ENCODE measurements at regions not wholly inside any gene's neighbourhood (a gene's known extent, or its start where the extent isn't known, plus 50 kb on each side); places are given as distances from the start of the nearest gene placed in this dataset.

DNA sequence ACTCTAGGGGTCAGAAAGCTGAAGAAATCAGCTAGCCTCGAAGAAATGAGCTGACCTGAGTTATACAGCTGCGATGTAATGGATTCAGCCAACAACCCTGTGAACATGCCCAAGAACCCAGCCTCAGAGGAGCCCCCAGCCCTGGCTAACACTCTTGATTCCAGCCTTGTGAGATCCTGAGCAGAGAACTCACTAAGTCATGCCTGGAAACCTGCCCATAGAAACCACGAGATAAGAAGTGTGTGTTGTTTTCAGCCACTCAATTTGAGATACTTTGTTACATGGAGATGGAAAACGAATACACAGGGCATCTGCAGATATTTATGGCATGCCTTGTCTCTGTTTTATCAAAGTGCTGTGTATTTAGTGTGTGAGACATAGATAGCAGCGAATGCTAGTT lies 265.2 kb downstream of the QKI start:
- TF ChIP-seq, protein P1, sequence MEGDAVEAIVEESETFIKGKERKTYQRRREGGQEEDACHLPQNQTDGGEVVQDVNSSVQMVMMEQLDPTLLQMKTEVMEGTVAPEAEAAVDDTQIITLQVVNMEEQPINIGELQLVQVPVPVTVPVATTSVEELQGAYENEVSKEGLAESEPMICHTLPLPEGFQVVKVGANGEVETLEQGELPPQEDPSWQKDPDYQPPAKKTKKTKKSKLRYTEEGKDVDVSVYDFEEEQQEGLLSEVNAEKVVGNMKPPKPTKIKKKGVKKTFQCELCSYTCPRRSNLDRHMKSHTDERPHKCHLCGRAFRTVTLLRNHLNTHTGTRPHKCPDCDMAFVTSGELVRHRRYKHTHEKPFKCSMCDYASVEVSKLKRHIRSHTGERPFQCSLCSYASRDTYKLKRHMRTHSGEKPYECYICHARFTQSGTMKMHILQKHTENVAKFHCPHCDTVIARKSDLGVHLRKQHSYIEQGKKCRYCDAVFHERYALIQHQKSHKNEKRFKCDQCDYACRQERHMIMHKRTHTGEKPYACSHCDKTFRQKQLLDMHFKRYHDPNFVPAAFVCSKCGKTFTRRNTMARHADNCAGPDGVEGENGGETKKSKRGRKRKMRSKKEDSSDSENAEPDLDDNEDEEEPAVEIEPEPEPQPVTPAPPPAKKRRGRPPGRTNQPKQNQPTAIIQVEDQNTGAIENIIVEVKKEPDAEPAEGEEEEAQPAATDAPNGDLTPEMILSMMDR (IDR thresholded peaks at IDR 0.05), result no peak
- no peak for TF ChIP-seq POLR2A (IDR thresholded peaks at IDR 0.05)

All from tibial nerve (tissue), 3 donors.